Colonic mucosa (tissue), 4 donors: ENCODE measurements at regions not wholly inside any gene's neighbourhood (a gene's known extent, or its start where the extent isn't known, plus 50 kb on each side); places are given as distances from the start of the nearest gene placed in this dataset.

Experiments
- DNase-seq: peaks from one replicate; pipeline ENCODE4 v3.0.0-alpha.2; 2020
- H3K27ac ChIP-seq: fragments of 200-600 bp; one replicate; pipeline ENCODE4 v1.8.0; 2021
- H3K27me3 ChIP-seq: fragments of 200-600 bp; one replicate; pipeline ENCODE4 v1.8.0; 2021
- H3K36me3 ChIP-seq: fragments of 200-600 bp; one replicate; pipeline ENCODE4 v1.8.0; 2021
- H3K4me1 ChIP-seq: fragments of 200-600 bp; one replicate; pipeline ENCODE4 v1.8.0; 2021; ENCODE audit warnings: mild to moderate bottlenecking
- H3K4me3 ChIP-seq: fragments of 200-600 bp; one replicate; pipeline ENCODE4 v1.8.0; 2021
- H3K9ac ChIP-seq, 2 donors: one replicate each; pipeline ENCODE4 v1.7.0; 2013; ENCODE audit warnings: control low read depth in 2 of 2, low read depth in 2 of 2, low read length in 2 of 2
- H3K9me3 ChIP-seq: fragments of 200-600 bp; one replicate; pipeline ENCODE4 v1.8.0; 2021
- CTCF ChIP-seq: fragments of 200-600 bp; IDR thresholded peaks from one replicate; pipeline ENCODE4 v1.8.0; 2022; ENCODE audit warnings: antibody characterized with exemption, mild to moderate bottlenecking
- intact Hi-C: fragments of 100-400 bp; cut with DNase I; formaldehyde crosslinking; loops from one replicate; pipeline ENCODE4 v1.14.1; 2022
- donor health status: healthy.
- donor health status: DM: no; HTN: no; CAD: no.
- donor health status: DM: no; HTN: no; CAD: no.

- intact Hi-C loops, result no loop called here
- Histone ChIP-seq H3K27me3 (no peaks in the 10 kb centered on the region), H3K4me3 (no peak overlapping the region), H3K4me1 (no peaks in the 10 kb centered on the region), H3K27ac (no peak overlapping the region), H3K9ac (no peak overlapping the region), H3K36me3 (no peaks in the 10 kb centered on the region), H3K9me3 (no peaks in the 10 kb centered on the region)
- TF ChIP-seq CTCF, result no peak
- peak; percentile 3 for DNase-seq
Measured at GRCh38 chr17:77721846-77722160, 236.7 kb upstream of the TNRC6C start.

- Histone ChIP-seq H3K27ac (no peak overlapping the region), H3K4me3 (no peak overlapping the region), H3K27me3 (no peaks in the 10 kb centered on the region), H3K9ac (no peak overlapping the region), H3K36me3 (no peaks in the 10 kb centered on the region), H3K9me3 (no peaks in the 10 kb centered on the region), H3K4me1 (no peaks in the 10 kb centered on the region)
- DNase-seq, result no peak
- intact Hi-C loops, result no loop called here
- no peak for TF ChIP-seq CTCF
Measured at GRCh38 chr17:77722366-77722765, 236.1 kb upstream of the TNRC6C start.

- Histone ChIP-seq H3K36me3 (no peaks in the 10 kb centered on the region), H3K9me3 (no peaks in the 10 kb centered on the region), H3K4me1 (no peaks in the 10 kb centered on the region), H3K27me3 (no peaks in the 10 kb centered on the region), H3K27ac (no peak overlapping the region), H3K9ac (no peak overlapping the region), H3K4me3 (no peak overlapping the region)
- no peak for TF ChIP-seq CTCF
- intact Hi-C loops, result no loop called here
- DNase-seq, result peak; percentile 13
Measured at GRCh38 chr17:77723071-77723908, 235.2 kb upstream of the TNRC6C start.

GRCh38 chr17:77723909-77724875, 234.3 kb upstream of the TNRC6C start:
- no peaks in the 10 kb centered on the region for H3K4me1 ChIP-seq
- peak; percentile 12 for DNase-seq
- H3K27me3 ChIP-seq, result no peaks in the 10 kb centered on the region
- intact Hi-C loops, result no loop called here
- H3K9me3 ChIP-seq, result no peaks in the 10 kb centered on the region
- TF ChIP-seq CTCF, result no peak
- no peak overlapping the region for H3K9ac ChIP-seq
- H3K36me3 ChIP-seq, result no peaks in the 10 kb centered on the region
- no peak overlapping the region for H3K4me3 ChIP-seq
- H3K27ac ChIP-seq, result no peak overlapping the region

GRCh38 chr17:77724876-77725615, 233.5 kb upstream of the TNRC6C start:
- DNase-seq, result peak; percentile 17
- no peak for TF ChIP-seq CTCF
- intact Hi-C loops, result no loop called here
- H3K36me3 ChIP-seq, result no peaks in the 10 kb centered on the region
- H3K9ac ChIP-seq, result no peak overlapping the region
- no peak overlapping the region for H3K4me3 ChIP-seq
- no peak overlapping the region for H3K27ac ChIP-seq
- H3K27me3 ChIP-seq, result no peaks in the 10 kb centered on the region
- no peaks in the 10 kb centered on the region for H3K9me3 ChIP-seq
- no peaks in the 10 kb centered on the region for H3K4me1 ChIP-seq
